ENCODE measurements at regions not wholly inside any gene's neighbourhood (a gene's known extent, or its start where the extent isn't known, plus 50 kb on each side); places are given as distances from the start of the nearest gene placed in this dataset.

DNA sequence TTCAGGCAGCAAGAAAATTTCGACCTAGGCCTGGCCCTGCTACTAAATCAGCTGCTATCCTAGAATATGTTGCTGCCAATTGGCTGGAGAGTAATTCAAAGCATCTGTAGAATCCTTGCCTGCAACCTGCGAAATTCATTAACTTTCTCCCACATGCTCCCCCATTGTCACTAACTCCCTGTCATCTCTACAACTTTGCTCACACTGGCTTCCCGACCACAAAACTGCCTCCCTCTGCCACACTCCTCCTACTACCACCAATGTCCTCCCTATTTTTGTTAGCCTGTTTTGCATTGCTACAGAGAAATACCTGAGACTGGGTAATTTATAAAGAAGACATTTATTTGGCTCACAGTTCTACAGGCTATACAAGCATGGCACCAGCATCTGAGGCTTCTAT lies 570.6 kb downstream of the INSC start:
- TF ChIP-seq, protein P1, sequence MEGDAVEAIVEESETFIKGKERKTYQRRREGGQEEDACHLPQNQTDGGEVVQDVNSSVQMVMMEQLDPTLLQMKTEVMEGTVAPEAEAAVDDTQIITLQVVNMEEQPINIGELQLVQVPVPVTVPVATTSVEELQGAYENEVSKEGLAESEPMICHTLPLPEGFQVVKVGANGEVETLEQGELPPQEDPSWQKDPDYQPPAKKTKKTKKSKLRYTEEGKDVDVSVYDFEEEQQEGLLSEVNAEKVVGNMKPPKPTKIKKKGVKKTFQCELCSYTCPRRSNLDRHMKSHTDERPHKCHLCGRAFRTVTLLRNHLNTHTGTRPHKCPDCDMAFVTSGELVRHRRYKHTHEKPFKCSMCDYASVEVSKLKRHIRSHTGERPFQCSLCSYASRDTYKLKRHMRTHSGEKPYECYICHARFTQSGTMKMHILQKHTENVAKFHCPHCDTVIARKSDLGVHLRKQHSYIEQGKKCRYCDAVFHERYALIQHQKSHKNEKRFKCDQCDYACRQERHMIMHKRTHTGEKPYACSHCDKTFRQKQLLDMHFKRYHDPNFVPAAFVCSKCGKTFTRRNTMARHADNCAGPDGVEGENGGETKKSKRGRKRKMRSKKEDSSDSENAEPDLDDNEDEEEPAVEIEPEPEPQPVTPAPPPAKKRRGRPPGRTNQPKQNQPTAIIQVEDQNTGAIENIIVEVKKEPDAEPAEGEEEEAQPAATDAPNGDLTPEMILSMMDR (IDR thresholded peaks at IDR 0.05), result no peak
- TF ChIP-seq POLR2A (IDR thresholded peaks at IDR 0.05), result no peak
